H9 (cell line): ENCODE measurements at regions not wholly inside any gene's neighbourhood (a gene's known extent, or its start where the extent isn't known, plus 50 kb on each side); places are given as distances from the start of the nearest gene placed in this dataset.

Source experiments
- DNase-seq: peaks from one replicate; pipeline ENCODE4 v3.0.0-alpha.2; 2017
- H2AFZ ChIP-seq: one replicate; pipeline ENCODE4 v1.6.1; 2013; ENCODE audit warnings: mild to moderate bottlenecking, low read length, control low read depth, moderate library complexity
- H2AK5ac ChIP-seq: 2 replicates; pipeline ENCODE4 v1.6.1; 2013; ENCODE audit warnings: low read length, control low read depth, mixed read lengths; ENCODE audit not compliant: insufficient read length
- H2BK120ac ChIP-seq: one replicate; pipeline ENCODE4 v1.6.1; 2013; ENCODE audit warnings: low read depth, mild to moderate bottlenecking, low read length, control low read depth, inconsistent platforms; ENCODE audit not compliant: poor library complexity, severe bottlenecking
- H2BK12ac ChIP-seq: 2 replicates; pipeline ENCODE4 v1.6.1; 2013; ENCODE audit warnings: low read length, control low read depth, mixed read lengths, low read depth; ENCODE audit not compliant: insufficient read length
- H2BK15ac ChIP-seq: 2 replicates; pipeline ENCODE4 v1.6.1; 2013; ENCODE audit warnings: low read depth, low read length, control low read depth
- H2BK20ac ChIP-seq: one replicate; pipeline ENCODE4 v1.6.1; 2013; ENCODE audit warnings: low read depth, mild to moderate bottlenecking, low read length, control low read depth, inconsistent platforms; ENCODE audit not compliant: poor library complexity, severe bottlenecking
- H2BK5ac ChIP-seq: 2 replicates; pipeline ENCODE4 v1.6.1; 2013; ENCODE audit warnings: low read length, control low read depth, mixed read lengths; ENCODE audit not compliant: insufficient read length
- H3K14ac ChIP-seq: 2 replicates; pipeline ENCODE4 v1.6.1; 2013; ENCODE audit warnings: low read length, control low read depth; ENCODE audit not compliant: insufficient read depth
- H3K18ac ChIP-seq: 2 replicates; pipeline ENCODE4 v1.6.1; 2013; ENCODE audit warnings: low read depth, mild to moderate bottlenecking, mixed read lengths, low read length, control low read depth; ENCODE audit not compliant: insufficient read length
- H3K23ac ChIP-seq: 2 replicates; pipeline ENCODE4 v1.6.1; 2013; ENCODE audit warnings: low read length, control low read depth, mixed read lengths, low read depth; ENCODE audit not compliant: insufficient read length
- H3K23me2 ChIP-seq: 2 replicates; pipeline ENCODE4 v1.6.1; 2013; ENCODE audit warnings: low read depth, mild to moderate bottlenecking, mixed read lengths, low read length, control low read depth; ENCODE audit not compliant: insufficient read length, poor library complexity, severe bottlenecking
- H3K27ac ChIP-seq: 2 replicates; pipeline ENCODE4 v1.5.1; 2013; ENCODE audit warnings: low read length, control low read depth, mixed read lengths, low read depth; ENCODE audit not compliant: insufficient read length
- H3K27me3 ChIP-seq: 2 replicates; pipeline ENCODE4 v1.6.1; 2013; ENCODE audit warnings: low read length, control low read depth, inconsistent platforms; ENCODE audit not compliant: insufficient read depth
- H3K4ac ChIP-seq: 2 replicates; pipeline ENCODE4 v1.6.1; 2013; ENCODE audit warnings: low read depth, mild to moderate bottlenecking, control low read depth, inconsistent platforms, low read length, moderate library complexity
- H3K4me1 ChIP-seq: 2 replicates; pipeline ENCODE4 v1.6.1; 2013; ENCODE audit warnings: low read length, control low read depth, inconsistent platforms; ENCODE audit not compliant: insufficient read depth
- H3K4me2 ChIP-seq: 2 replicates; pipeline ENCODE4 v1.6.1; 2013; ENCODE audit warnings: low read length, control low read depth, mixed read lengths; ENCODE audit not compliant: insufficient read length, insufficient read depth
- H3K56ac ChIP-seq: 2 replicates; pipeline ENCODE4 v1.6.1; 2013; ENCODE audit warnings: low read depth, mild to moderate bottlenecking, mixed read lengths, low read length, control low read depth; ENCODE audit not compliant: insufficient read length
- H3K79me1 ChIP-seq: 2 replicates; pipeline ENCODE4 v1.6.1; 2013; ENCODE audit warnings: low read depth, mild to moderate bottlenecking, moderate library complexity, low read length, control low read depth, inconsistent platforms; ENCODE audit not compliant: insufficient read depth, poor library complexity, severe bottlenecking
- H3K79me2 ChIP-seq: 2 replicates; pipeline ENCODE4 v1.6.1; 2013; ENCODE audit warnings: low read length, control low read depth, inconsistent platforms; ENCODE audit not compliant: insufficient read depth
- H3K9ac ChIP-seq: 2 replicates; pipeline ENCODE4 v1.6.1; 2013; ENCODE audit warnings: low read length, control low read depth, mixed read lengths; ENCODE audit not compliant: insufficient read length; ENCODE audit errors: extremely low read depth
- H3K9me3 ChIP-seq: one replicate; pipeline ENCODE4 v1.6.1; 2013; ENCODE audit warnings: low read depth, low read length, inconsistent platforms; ENCODE audit not compliant: control insufficient read depth
- H3T11ph ChIP-seq: one replicate; pipeline ENCODE4 v1.6.1; 2013; ENCODE audit warnings: mild to moderate bottlenecking, low read length, control low read depth, inconsistent platforms
- H4K20me1 ChIP-seq: one replicate; pipeline ENCODE4 v1.6.1; 2013; ENCODE audit not compliant: control insufficient read depth, insufficient read length, insufficient read depth
- H4K5ac ChIP-seq: 2 replicates; pipeline ENCODE4 v1.6.1; 2013; ENCODE audit warnings: low read depth, mild to moderate bottlenecking, mixed read lengths, low read length, control low read depth; ENCODE audit not compliant: insufficient read length
- H4K8ac ChIP-seq: replicated peaks from 2 replicates; pipeline ENCODE4 v1.6.1; 2013; ENCODE audit warnings: low read length, control low read depth, mixed read lengths, low read depth; ENCODE audit not compliant: insufficient read length
- H4K91ac ChIP-seq: 2 replicates; pipeline ENCODE4 v1.6.1; 2013; ENCODE audit warnings: low read depth, mild to moderate bottlenecking, moderate library complexity, mixed read lengths, low read length, control low read depth; ENCODE audit not compliant: insufficient read length
- H3K27ac Mint-ChIP-seq, 3 experiments: 2 replicates in 2 of 3; 3 replicates in 1 of 3; pipeline ENCODE4 v1.8.0; 2020 to 2021; ENCODE audit warnings: mixed read lengths in 3 of 3, mild to moderate bottlenecking in 1 of 3, moderate library complexity in 1 of 3
- H3K27me3 Mint-ChIP-seq: 2 replicates; pipeline ENCODE4 v1.8.0; 2021; ENCODE audit warnings: low read depth, mild to moderate bottlenecking, moderate library complexity, mixed read lengths
- H3K36me3 Mint-ChIP-seq, 3 experiments: 2 replicates in 2 of 3; 3 replicates in 1 of 3; pipeline ENCODE4 v1.8.0; 2020 to 2021; ENCODE audit warnings: low read depth in 3 of 3, mixed read lengths in 3 of 3; ENCODE audit not compliant: insufficient read depth in 1 of 3
- H3K4me1 Mint-ChIP-seq, 2 experiments: 2 replicates each; pipeline ENCODE4 v1.8.0; 2020; ENCODE audit warnings: mixed read lengths in 2 of 2
- H3K4me3 Mint-ChIP-seq, 2 experiments: 2 replicates in 1 of 2; 3 replicates in 1 of 2; pipeline ENCODE4 v1.8.0; 2020 to 2021; ENCODE audit warnings: mild to moderate bottlenecking in 2 of 2, mixed read lengths in 2 of 2, moderate library complexity in 1 of 2
- H3K9me3 Mint-ChIP-seq, 2 experiments: 2 replicates in 1 of 2; 3 replicates in 1 of 2; pipeline ENCODE4 v1.8.0; 2020; ENCODE audit warnings: mild to moderate bottlenecking in 2 of 2, mixed read lengths in 2 of 2, moderate library complexity in 1 of 2
- WGBS: extraction: QIAGEN DNeasy Blood & Tissue Kit; methylation state at CpG from one replicate; pipeline ENCODE4 v1.1.7; 2013; ENCODE audit warnings: missing lambda C conversion rate, low lambda C conversion rate, mixed read lengths; ENCODE audit not compliant: insufficient read length; ENCODE audit errors: extremely low coverage; 5-methylcytosine and 5-hydroxymethylcytosine counted together
- TF ChIP-seq, protein P1 (sequence below): fragments of 200-600 bp; sonication (generic); conservative IDR thresholded peaks from 3 replicates; pipeline ENCODE4 v1.8.0; 2021; ENCODE audit warnings: antibody characterized with exemption, mild to moderate bottlenecking

DNA sequence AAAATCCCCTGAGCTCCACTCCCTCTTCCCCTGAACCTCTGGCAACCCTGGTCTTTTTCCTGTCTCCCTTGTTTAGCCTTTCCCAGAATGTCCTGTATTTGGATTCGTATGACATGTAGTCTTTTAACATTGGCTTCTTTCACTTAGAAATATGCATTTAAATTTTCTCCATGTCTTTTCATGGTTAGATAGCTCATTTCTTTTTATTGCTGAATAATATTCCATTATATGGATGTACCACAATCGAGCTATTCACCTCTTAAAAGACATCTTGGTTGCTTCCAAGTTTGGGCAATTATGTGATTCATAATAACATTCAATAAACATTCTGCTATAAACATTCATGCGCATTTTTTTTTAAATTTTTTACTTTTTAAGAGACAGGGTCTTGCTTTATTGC, 99.6 kb upstream of the ZNF536 start:
- no peak for DNase-seq
- Histone ChIP-seq H3K79me2 (no peaks in the 10 kb centered on the region), H2AFZ (no peak overlapping the region), H3K27ac (no peak overlapping the region), H3K9ac (no peak overlapping the region), H3K23ac (no peak overlapping the region), H3K14ac (no peak overlapping the region), H3K56ac (no peak overlapping the region), H2BK12ac (no peak overlapping the region), H3K4me1 (peaks cover 3% of the 10 kb centered on the region; the same call in 1 of the 2 replicates), H4K8ac (no peak overlapping the region), H2BK5ac (no peak overlapping the region), H3K27me3 (no peaks in the 10 kb centered on the region), H2AK5ac (no peak overlapping the region), H3K4ac (no peak overlapping the region), H4K20me1 (no peaks in the 10 kb centered on the region), H3K79me1 (no peaks in the 10 kb centered on the region), H3K18ac (no peak overlapping the region), H2BK120ac (no peak overlapping the region), H4K5ac (no peak overlapping the region), H2BK15ac (no peak overlapping the region), H3K23me2 (no peaks in the 10 kb centered on the region), H3T11ph (no peak overlapping the region), H3K4me2 (no peak overlapping the region), H4K91ac (no peak overlapping the region), H2BK20ac (no peak overlapping the region), H3K9me3 (peaks cover 9% of the 10 kb centered on the region)
- WGBS, result no CpG with 5 or more reads among the region's 3 CpGs
- Mint-ChIP-seq H3K9me3 (peaks cover 14 to 16% of the 10 kb centered on the region in 2 experiments), H3K36me3 (peaks cover 5 to 16% (median 9%) of the 10 kb centered on the region in 3 experiments), H3K27me3 (no peaks in the 10 kb centered on the region; the same call in 1 of the 2 replicates), H3K4me3 (no peak overlapping the region), H3K27ac (no peak overlapping the region), H3K4me1 (peaks cover 35 to 42% of the 10 kb centered on the region in 2 experiments)
- TF ChIP-seq, protein P1, sequence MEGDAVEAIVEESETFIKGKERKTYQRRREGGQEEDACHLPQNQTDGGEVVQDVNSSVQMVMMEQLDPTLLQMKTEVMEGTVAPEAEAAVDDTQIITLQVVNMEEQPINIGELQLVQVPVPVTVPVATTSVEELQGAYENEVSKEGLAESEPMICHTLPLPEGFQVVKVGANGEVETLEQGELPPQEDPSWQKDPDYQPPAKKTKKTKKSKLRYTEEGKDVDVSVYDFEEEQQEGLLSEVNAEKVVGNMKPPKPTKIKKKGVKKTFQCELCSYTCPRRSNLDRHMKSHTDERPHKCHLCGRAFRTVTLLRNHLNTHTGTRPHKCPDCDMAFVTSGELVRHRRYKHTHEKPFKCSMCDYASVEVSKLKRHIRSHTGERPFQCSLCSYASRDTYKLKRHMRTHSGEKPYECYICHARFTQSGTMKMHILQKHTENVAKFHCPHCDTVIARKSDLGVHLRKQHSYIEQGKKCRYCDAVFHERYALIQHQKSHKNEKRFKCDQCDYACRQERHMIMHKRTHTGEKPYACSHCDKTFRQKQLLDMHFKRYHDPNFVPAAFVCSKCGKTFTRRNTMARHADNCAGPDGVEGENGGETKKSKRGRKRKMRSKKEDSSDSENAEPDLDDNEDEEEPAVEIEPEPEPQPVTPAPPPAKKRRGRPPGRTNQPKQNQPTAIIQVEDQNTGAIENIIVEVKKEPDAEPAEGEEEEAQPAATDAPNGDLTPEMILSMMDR, result no peak
